Dedifferentiated amniotic fluid mesenchymal stem cell (primary cell): ENCODE measurements at regions not wholly inside any gene's neighbourhood (a gene's known extent, or its start where the extent isn't known, plus 50 kb on each side); places are given as distances from the start of the nearest gene placed in this dataset.
"Not testable (repeated sequence)": the region's sequence is repeated elsewhere in the genome, so short reads cannot be mapped to it uniquely, and the experiment has no call there.

ENCODE experiments used
- DNase-seq: peaks from one replicate; pipeline ENCODE4 v3.0.0-alpha.2; 2016; ENCODE audit errors: extremely low spot score

DNA sequence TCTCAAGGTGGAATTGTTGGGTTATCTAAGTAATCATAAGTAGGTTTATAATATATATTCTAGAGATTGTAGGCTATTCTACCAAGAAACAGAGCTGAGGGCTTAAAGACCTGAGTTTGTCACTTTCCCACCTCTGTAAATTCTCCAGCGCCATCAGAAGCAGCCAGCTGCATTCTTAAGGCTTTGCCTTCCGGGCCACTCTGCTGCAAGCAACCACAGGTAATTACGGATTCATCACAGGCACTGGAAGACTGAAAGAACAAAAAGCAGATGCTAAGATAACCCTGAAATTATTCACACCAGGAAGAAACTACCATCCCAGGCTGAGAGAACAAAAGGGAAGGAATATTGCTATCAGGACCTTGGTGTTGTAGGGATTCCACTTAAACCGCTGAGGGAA, 137.8 kb upstream of the JCAD start:
- DNase-seq: no peak

DNA sequence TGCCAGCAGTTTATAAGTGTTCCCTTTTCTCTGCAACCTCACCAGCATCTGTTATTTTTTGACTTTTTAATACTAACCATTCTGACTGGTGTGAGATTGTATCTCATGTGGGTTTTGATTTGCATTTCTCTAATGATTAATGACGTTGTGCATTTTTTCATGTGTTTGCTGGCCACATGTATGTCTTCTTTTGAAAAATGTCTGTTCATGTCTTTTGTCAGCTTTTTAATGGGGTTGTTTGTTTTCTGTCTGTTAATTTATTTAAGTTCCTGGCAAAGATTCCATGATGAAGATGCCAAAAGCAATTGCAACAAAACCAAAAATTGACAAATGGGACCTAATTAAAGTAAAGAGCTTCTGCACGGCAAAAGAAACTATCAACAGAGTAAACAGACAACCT, 137.2 kb upstream of the JCAD start:
- DNase-seq: not testable (repeated sequence)

DNA sequence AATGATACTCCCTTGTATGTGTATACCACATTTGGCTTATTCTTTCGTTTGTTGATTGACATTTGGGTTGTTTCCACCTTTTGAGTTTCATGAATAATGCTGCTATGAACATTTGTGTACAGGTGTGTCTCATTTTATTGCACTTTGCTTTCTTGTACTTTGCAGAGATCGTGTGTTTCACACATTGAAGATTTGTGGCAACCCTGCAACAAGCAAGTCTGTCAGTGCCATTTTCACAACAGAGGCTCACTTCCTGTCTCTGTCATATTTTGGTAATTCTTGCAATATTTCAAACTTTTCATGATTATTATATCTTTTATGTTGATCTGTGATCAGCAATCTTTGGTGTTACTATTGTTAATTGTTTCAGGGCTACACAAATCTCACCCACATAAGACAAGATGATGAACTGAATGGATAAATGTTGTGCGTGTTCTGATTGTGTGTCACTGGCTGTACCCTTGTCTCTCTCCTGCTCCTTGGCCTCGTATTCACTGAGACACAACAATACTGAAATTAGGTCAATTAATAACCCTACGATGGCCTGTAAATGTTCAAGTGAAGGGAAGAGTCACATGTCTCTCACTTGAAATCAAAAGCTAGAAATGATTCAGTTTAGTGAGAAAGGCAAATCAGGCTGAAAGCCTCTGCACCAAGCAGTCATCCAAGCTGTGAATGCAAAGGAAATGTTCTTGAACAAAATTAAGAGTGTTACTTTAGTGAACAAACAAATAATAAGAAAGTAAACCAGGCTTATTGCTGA, 133.6 kb upstream of the JCAD start:
- DNase-seq: no peak

DNA sequence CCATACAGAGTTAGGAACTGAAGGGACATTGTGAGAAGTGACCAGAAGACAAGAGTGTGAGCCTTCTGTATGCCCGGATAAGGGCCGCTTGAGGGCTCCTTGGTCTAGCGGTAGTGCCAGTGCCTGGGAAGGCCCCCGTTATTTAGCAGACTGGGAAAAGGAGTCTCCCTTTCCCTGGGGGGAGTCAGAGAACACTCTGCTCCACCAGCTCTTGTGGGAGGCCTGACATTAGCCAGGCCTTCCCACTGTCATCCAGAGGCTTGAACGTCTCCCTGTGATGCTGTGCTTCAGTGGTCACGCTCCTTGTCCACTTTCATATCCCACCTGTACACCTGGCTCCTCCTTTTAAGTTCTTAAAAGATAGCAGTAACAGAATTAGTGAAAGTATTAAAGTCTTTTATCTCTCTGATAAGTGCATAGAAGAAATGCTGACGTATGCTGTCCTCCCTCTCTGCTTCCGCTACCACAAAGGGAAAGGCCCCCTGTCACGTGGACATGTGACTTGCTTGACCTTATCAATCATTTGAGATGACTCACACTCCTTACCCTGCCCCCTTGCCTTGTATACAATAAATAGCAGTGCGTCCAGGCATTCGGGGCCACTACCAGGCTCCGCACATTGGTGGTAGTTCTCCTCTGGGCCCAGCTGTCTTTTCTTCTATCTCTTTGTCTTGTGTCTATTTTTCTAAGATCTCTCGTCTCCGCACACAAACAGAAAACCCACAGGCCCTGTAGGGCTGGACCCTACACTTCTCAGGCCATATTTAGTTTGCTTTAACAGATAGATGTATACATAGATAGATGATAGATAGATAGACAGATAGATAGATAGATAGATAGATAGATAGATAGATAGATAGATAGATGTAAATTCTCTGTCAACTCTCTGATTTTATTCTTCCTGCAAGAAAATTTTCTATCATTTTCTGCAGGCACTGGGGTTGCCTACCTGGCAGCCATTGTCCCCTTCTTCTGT, 131.5 kb upstream of the JCAD start:
- no peak for DNase-seq

DNA sequence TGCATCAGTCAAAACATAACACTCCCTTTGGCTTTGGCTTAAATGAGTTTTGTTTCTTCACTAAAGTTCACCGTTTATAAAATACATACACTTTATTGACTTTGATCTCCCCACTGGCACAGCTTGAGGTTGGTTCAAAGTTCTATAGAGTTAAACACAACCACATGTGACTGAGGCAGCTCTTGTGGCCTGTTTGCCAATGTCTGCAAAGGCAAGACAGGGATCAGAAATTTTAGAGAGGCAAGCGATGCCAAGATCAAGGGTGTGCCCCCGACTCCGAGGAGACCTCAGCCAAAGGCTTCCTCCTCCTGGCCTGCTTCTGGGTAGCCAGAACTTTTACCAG, 129.8 kb upstream of the JCAD start:
- no peak for DNase-seq

DNA sequence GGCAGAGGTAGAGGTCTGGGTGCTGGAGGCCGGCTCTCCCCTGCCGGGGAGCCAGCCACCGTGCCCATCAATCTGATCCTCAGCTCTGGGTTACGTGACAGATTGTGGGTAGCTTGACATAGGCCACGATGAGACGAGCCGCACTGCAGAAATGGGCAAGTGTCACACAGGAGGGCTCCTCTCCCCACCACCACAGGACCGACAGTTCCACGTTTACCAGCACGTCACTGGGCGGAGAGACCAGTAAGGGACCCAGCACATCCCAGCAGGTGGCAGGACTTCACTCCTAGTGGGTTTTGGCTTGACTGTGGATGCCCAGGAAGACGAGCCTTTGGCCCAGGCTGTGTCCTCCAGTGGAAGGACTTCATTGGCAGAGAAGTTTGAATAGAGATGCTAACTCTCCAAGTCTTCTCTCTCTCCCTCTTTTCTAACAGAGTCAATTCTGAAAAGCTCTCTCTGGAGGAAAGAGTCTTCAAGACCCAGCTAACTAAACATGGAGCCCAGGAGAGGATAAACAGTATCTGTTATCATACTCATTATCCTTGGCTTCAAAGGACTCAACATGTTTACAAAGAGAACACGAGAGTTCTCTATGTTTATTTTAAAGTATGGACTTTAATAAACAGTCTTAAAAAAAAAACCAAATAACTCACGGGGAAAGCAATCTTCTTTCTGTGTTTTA, 129.3 kb upstream of the JCAD start:
- DNase-seq: no peak

DNA sequence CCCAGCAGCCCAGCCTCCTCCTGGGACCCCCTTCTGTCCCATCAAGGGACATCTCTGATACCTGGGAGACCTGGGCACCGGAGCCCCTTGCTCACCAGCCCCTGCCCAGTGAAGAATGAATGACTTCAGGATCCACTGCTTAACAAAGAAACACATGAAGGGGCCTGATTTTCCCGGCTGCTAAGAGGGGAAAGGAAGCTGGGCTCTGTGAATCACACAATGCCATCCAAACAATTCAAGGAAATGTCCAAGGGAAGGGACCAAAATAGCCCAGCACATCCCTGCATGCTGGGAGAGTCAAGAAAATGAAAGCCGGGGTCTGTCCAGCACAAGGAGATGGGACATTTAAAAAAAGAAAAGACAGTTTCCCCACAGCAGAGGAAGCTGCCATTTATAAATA, 128.7 kb upstream of the JCAD start:
- no peak for DNase-seq

DNA sequence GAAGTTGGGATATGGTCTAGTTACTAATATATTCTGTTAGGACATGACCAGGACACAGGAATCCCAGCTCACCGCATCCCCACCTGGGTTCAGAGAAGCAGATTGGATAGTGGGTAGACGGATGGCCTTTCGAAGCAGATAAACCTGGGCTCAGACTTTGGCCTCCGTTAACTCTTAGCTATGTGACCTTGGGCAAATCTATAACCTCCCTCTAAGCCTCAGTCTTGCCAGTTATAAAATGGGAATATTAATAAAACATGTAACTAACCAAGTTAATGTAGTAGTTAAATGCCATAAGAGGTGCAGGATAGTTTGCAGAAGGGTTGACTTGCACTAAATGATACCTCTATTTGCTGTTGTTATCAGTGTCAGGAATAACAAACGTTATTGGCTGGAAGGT, 127.6 kb upstream of the JCAD start:
- DNase-seq: no peak

DNA sequence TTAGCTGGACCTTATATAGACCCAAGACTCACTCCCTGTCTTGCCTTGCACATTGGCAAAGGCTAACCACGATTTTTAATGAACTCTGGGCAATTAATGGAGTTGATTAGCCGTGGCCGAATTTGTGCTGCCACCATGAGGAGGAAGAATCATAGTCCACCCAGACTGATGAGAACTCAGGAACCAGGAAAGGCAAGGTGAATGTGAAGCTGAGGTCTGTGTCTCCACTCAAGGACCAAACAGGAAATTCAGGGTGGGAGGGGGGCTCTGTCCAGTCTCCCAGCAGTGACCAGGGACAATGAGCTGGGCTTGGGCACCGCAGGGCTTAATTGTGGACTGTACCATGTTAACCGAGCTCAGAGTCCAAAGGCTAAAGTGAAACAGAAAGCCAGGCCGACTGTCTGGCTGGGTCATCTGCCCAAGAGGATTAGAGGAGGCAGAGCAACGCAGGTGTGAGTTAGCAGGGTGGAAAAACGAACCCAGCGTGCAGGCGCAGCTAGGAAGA, 127.0 kb upstream of the JCAD start:
- DNase-seq: no peak

DNA sequence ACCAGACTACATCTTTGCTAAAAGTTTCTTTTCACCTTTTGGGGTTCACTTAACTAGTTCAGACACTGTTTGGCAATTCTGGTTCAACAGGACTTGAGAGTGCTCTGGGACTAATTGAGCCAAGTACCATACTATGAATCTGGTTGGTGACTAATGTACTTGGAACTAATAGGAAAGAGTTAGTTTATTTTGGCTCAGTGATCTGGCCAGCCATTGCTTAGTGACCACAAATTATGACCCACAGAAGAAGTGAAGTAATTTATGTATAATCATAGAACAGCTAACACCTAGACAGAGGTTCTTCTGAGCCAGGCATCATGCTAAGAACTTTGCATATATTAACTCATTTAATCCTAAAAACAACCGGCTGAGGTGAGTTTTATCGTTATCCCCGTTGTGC, 126.5 kb upstream of the JCAD start:
- peak; percentile 57 for DNase-seq

DNA sequence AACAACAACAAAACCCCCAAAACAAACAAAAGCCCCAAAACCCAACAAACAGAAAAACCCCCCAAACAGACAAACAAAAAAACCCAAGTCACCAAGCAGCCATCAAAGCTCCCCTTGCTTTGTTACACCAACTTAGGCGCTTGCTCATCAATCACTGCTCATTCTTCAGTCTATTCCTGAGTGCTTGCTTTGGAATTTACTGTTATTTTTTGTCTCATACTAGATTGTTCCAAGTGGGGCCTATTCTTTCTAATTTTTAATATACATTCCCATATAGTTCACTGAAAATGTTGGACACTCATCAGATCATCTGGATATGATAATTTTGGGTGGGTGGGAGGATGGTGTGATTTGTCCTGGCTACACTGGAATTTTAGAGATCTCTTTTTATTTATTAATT, 126.0 kb upstream of the JCAD start:
- no peak for DNase-seq

DNA sequence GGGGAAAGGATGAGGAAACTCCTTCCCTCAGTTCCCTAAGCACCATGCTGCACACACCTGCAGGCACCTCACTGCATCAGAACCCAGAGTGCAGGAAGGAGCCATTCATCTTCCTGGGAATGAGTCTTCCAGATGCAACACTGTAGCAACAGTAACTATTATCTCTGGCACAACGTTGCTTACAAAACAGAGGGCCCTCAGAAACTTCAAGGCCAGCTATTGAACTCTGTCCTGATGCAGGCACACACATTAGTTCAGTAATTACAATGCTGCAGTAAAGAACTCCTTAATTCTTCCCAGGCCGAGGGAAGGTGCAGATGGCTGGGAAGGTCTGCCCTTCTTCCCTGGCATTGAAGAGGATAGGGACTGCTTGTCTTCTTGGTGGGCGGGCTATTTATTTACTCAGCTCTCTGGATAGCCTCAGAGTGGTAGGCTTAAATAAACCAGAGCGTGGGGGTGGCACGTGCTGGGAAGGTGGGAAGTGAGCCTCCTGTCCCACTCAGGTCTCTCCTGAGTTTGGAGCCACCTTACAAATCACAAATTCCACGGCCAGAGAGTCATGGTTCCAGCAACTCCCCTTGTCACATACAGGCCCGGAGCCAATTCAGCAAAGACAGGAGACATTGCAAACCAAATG, 125.1 kb upstream of the JCAD start:
- DNase-seq: no peak

DNA sequence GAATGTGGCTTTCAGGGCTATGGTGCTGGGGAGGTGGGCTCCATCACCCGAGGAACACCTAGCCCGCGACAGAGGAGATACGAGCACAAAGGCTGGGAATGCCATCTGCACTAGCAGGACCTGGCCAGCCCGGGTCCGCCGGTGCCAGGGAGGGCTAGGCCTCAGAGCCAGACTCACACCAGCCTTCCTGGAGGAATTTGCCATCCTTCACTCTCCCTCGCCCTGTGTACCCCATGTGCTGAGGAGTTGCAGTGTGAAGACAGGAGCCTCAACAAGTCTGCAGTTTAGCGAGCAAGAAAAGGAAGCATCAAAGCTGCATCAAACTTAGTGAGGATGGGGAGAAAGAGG, 123.6 kb upstream of the JCAD start:
- no peak for DNase-seq

DNA sequence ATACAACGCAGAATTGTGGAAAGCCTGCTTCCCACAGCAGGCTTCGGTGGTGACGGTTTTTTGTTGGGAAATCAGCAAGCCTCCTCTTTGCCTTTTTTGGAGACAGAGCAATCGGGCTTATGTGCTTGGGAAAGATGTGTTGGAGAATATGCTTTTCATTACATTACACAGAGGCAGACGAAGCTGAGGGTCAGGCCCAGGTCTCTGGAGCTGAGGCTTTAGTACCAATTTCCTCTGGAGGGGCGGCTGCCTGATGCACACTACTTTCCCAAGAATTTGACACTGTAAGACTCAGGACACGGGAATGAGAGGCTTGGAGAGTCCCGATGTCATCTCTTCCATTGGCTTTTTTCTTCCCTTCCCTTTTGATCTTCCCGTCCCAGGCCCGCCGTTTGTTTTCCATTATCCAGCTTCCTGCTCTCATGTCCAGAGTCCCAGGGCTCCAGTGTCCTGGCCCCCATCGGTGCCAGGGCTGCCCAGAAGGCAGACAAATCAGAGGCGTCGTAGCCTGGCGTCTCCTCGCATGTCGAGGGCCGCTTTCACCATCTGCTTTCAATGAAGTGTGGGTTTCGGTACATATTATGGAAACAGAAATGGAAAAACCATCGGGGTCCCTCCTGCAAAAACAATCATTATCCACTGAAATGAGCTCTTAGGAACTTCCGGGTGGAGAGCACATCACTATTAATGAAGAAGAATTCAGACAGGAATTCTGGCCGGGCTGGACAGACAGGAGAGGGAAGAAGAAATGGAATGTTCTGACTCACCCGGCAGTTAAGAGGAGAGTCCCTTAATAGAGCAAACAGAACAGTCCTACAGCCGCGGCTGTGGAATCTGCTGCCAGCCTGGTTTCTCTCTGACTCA, 123.0 kb upstream of the JCAD start:
- peak; percentile 79 for DNase-seq

DNA sequence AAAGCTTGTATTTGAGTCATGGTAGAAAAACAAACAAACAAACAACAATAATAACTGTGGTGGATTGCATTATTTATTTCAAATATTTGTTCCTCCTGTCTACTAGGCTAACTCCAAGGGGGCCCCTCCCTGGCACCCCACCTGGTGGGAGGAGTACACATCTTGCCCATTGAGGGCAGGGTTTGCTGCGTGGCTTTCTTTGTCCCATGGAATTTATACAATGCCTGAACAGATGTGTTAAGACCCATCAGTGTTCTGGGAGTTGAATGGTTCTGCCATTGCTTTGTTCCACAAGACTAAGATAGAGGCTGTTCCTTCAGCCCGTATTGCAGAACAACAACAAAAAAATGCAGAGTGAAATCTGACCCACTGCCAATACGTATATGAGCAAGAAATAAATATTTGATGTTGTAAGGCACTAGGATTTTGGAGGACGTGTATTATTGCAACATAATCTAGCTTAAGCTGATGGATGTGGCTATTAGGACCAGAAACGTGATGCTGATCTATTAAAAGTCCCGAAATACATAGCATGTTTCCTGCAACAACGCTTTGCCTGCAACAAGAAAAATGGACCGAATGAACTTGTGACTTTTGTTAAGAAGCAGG, 119.1 kb upstream of the JCAD start:
- DNase-seq: peak; percentile 38

DNA sequence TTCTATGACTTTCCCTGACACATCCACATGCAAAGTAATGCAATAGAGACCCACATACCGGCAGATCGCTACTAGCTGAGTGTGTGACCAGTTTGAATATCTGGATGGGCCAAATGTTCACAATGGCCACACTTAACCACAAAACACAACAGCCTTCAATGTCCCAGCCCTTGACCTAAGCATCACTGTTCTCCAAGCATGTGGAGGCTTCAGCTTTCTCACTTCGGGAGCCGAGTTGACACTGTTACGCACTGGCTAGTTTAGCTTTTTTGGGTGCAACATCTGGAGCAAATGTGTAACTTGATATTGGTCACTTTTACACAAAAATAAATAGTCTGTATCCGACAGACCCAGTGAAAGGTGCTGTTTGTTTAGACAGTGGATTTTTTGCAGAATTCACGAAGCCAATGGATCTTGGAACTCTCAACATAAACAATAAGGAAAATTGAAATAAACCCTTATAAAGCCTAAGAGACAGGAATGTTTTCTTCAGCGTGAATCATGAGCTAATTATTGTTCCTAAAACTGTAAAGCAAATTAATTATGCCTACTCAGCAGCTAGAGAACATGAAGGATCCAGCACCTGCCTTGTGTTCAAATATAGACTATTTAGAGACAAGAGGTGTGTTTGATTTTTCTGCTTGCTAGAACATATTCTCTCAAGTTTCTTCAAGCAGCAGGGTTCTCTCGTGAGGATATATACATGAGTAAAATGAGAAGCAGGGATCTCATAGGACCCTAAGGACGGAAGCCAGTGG, 117.6 kb upstream of the JCAD start:
- DNase-seq: no peak

DNA sequence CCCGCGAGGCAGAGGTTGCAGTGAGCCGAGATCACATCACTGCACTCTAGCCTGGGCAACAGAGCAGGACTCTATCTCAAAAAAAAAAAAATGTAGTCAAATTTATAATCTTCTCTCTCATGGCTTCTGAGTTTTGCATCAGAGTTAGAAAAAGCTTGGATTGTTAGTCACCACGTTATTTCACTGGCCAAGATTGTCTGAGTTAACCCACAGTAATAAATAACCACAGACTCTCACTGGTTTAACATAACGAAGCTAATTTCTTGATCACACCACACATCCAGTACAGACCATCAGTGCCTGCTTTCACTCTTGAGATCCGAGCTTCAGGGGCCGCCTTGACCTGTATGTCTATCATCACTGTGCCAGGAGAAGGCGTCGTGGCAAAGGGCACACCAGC, 116.8 kb upstream of the JCAD start:
- no peak for DNase-seq

DNA sequence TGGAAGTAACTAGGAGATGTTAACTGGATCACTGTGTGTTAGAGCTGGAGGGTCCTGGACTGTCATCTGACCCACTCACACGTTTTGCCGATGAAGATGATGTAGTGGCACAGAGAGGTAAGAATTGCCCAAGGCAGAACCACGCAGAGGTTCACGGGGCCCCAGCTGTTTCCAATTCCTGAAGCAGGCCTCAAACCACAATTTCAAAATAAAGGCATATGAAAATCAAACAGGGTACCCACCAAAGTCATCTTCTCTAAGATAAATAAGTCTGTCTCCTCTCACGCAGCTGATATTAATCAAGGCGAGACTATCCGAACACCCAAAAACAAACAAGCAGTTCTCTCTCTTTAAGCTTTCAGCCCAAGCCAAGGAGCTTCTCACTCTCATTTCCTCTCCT, 113.3 kb upstream of the JCAD start:
- DNase-seq: no peak

DNA sequence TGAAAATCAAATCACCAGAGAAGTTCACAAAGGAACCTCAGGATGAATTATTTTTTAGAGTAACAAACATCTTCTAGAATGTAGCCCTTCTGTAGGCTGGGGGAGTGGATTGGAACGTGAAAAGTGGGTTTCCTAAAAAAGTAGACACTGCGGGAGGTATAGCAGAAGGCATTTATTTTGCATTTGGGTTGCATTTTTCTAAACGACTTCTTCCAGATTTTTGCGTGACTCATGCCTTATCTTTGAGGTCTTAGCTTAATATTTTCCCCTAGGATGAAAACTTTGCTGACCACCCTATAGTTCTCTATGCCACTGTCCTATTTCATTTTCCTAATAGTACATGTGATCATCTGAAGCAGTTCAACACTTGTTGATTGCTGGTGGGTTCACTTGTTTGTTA, 112.7 kb upstream of the JCAD start:
- no peak for DNase-seq

DNA sequence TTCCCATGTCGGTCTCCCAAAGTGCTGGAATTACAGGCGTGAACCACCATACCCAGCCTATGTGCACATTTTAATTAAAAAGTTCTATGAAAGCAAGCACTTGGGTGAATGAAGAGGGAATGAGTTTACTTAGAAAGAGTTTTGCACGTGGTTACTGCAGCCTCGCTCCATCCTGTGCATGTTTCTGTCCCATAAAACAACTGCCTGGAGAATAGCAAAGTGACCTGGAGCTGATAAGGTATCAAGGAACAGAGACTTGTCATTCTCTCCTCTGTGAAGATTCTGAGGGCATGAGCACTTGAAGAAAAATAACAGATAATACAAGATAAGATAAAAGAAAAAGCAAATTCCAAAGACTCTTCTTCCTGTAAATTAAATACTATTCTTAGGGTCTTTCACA, 112.2 kb upstream of the JCAD start:
- DNase-seq: no peak
